ENCODE measurements at regions not wholly inside any gene's neighbourhood (a gene's known extent, or its start where the extent isn't known, plus 50 kb on each side); places are given as distances from the start of the nearest gene placed in this dataset.

GRCh38 chr4:184575306-184575705 is 73.9 kb downstream of the CASP3 start:
- DNase-seq (no peak), ATAC-seq (no peak)
- Histone ChIP-seq H3K4me3 (no peak overlapping the region), H3K27me3 (ENCODE audit: insufficient read depth in 3 of 3, low read length in 2 of 3) (peaks cover 0 to 2% (median 0%) of the 10 kb centered on the region in 3 donors), H3K36me3 (ENCODE audit: insufficient read depth in 1 of 2, low read depth in 1 of 2) (no peaks in the 10 kb centered on the region), H3K27ac (no peak overlapping the region), H3K9me3 (no peaks in the 10 kb centered on the region), H3K4me1 (no peaks in the 10 kb centered on the region)
- intact Hi-C loops (cut with DNase I) = no loop called here
- TF ChIP-seq CTCF (IDR thresholded peaks at IDR 0.05) = no peak
- 21 to 35% (median 26%) methylated on average over 1 of the region's 1 CpG for WGBS, 3 donors

DNA sequence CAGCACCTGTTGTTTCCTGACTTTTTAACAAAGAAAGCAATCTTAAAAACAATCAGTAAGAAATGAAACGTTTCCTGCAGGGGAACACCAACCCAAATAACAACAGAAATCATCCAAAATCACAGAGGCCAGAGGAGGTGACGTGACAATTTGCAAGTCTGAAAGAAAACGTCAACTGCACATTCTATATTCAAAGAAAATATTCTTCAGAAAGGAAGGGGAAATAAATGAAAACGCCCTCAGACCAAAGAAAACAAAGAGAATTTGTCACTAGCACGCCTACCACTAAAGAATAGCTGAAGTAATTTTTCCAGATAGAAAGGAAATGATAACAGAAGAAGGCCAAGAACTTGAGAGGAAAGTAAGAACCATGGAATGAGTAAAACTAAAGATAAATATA is 74.4 kb downstream of the CASP3 start:
- H3K36me3 ChIP-seq (ENCODE audit: insufficient read depth in 1 of 2, low read depth in 1 of 2) = no peaks in the 10 kb centered on the region
- H3K27me3 ChIP-seq (ENCODE audit: insufficient read depth in 3 of 3, low read length in 2 of 3) = peaks cover 0 to 2% (median 0%) of the 10 kb centered on the region in 3 donors
- H3K4me3 ChIP-seq = no peak overlapping the region
- H3K27ac ChIP-seq = no peak overlapping the region
- TF ChIP-seq CTCF (IDR thresholded peaks at IDR 0.05) = no peak
- WGBS, 3 donors = 49 to 59% (median 56%) methylated on average over 5 of the region's 5 CpGs
- ATAC-seq (no peak), DNase-seq (no peak)
- intact Hi-C loops (cut with DNase I) = no loop called here
- no peaks in the 10 kb centered on the region for H3K9me3 ChIP-seq
- no peaks in the 10 kb centered on the region for H3K4me1 ChIP-seq

DNA sequence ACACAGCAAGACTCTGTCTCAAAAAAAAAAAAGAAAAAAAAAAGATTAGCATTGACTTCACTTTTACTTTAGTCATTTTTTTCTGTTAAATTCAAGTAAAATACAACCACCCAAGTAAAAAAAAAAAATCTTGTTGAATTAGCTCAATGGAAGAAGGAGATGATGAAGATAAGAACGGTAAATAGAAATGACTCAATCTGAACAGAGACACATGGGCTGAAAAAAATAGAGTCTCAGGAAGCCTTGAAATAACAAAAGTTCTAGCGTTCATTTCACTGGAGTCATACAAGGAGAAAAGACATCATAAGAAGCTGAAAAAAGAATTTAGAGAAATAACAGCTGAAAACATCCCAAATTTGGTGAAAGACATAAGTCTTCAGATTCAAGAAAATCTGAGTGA is 75.5 kb downstream of the CASP3 start:
- H3K4me3 ChIP-seq = no peak overlapping the region
- peaks cover 0 to 2% (median 0%) of the 10 kb centered on the region in 3 donors for H3K27me3 ChIP-seq (ENCODE audit: insufficient read depth in 3 of 3, low read length in 2 of 3)
- ATAC-seq = no peak
- no peaks in the 10 kb centered on the region for H3K36me3 ChIP-seq (ENCODE audit: insufficient read depth in 1 of 2, low read depth in 1 of 2)
- intact Hi-C loops (cut with DNase I) = no loop called here
- no peak for DNase-seq
- no peak for TF ChIP-seq CTCF (IDR thresholded peaks at IDR 0.05)
- no peaks in the 10 kb centered on the region for H3K9me3 ChIP-seq
- H3K27ac ChIP-seq = no peak overlapping the region
- no peaks in the 10 kb centered on the region for H3K4me1 ChIP-seq
- WGBS, 3 donors = 81 to 92% (median 85%) methylated on average over 2 of the region's 2 CpGs

DNA sequence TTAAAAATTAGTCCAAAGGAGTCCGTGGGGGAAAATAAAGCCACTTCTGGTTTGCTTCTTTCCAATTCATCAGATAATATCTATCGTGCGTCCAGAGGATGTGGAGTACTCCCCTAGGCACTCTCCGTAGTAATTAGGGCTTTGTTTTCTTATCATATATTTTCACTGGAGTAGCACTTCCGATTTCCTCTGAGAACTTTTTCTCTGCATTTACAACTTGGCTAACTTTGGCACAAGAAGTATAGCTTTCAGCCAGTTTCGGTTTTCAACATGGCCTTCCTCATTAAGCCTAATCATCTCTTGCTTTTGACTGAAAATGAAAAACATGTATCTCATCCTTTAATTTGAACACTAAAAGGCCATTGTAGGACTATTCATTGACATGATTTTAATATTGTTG is 80.5 kb downstream of the CASP3 start:
- ATAC-seq (no peak), DNase-seq (no peak)
- H3K4me3 ChIP-seq = no peak overlapping the region
- no peaks in the 10 kb centered on the region for H3K4me1 ChIP-seq
- WGBS, 3 donors = 49 to 62% (median 52%) methylated on average over 6 of the region's 6 CpGs
- H3K27me3 ChIP-seq (ENCODE audit: insufficient read depth in 3 of 3, low read length in 2 of 3) = peaks cover 0 to 2% (median 0%) of the 10 kb centered on the region in 3 donors
- no peak for TF ChIP-seq CTCF (IDR thresholded peaks at IDR 0.05)
- H3K9me3 ChIP-seq = no peaks in the 10 kb centered on the region
- H3K27ac ChIP-seq = no peak overlapping the region
- no peaks in the 10 kb centered on the region for H3K36me3 ChIP-seq (ENCODE audit: insufficient read depth in 1 of 2, low read depth in 1 of 2)
- intact Hi-C loops (cut with DNase I) = no loop called here

- H3K4me1 ChIP-seq = no peaks in the 10 kb centered on the region
- no peak overlapping the region for H3K27ac ChIP-seq
- H3K4me3 ChIP-seq = no peak overlapping the region
- H3K9me3 ChIP-seq = no peaks in the 10 kb centered on the region
- 89 to 97% (median 89%) methylated on average over 3 of the region's 3 CpGs for WGBS, 3 donors
- H3K27me3 ChIP-seq (ENCODE audit: insufficient read depth in 3 of 3, low read length in 2 of 3) = no peaks in the 10 kb centered on the region
- ATAC-seq = no peak
- DNase-seq = no peak
- no peaks in the 10 kb centered on the region for H3K36me3 ChIP-seq (ENCODE audit: insufficient read depth in 1 of 2, low read depth in 1 of 2)
- no peak for TF ChIP-seq CTCF (IDR thresholded peaks at IDR 0.05)
- intact Hi-C loops (cut with DNase I) = no loop called here
Measured at GRCh38 chr4:184563621-184564020, 85.6 kb downstream of the CASP3 start.
